Renal cortical epithelial cell (primary cell): ENCODE measurements at regions not wholly inside any gene's neighbourhood (a gene's known extent, or its start where the extent isn't known, plus 50 kb on each side); places are given as distances from the start of the nearest gene placed in this dataset.

Experiments
- DNase-seq: peaks from one replicate; pipeline ENCODE4 v3.0.0-alpha.2; 2011; ENCODE audit warnings: low read depth

DNA sequence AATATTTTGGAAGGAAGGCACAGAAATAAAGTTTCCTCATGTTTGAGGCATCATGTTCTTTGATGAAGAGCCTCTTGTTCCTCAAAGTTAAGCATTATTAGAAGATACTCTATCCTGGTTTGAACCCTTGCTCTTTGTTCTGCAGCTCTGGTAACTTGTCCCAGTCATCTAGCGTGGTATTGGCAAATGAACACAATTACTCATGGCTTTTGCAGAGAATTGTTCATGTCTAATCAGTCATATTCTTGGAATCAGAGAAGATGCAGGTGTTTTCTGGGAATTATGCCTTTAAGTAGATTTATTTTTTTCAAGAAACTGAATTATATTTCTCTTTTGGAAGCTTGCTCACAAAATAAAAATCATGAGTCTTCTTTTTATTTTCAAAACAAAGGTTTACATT is 52.9 kb upstream of the HPGDS start:
- DNase-seq, result peak; percentile 32

DNA sequence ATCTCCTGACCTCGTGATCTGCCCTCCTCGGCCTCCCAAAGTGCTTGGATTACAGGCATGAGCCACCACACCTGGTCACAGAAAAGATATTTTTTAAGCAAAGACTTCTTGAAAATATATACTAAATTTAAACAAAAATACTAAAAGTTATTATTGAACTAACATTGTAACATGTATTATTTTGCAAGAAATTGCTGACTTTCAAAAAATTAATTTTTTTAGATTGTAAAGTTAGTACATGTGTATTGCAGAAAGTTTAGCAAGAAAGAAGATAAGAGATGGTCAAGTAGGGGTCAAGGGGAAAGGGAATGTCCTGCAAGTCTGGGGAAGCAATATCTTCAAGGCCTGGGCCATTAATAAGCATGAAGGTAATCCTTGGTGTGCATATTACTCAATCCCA is 54.3 kb upstream of the HPGDS start:
- DNase-seq, result no peak

DNA sequence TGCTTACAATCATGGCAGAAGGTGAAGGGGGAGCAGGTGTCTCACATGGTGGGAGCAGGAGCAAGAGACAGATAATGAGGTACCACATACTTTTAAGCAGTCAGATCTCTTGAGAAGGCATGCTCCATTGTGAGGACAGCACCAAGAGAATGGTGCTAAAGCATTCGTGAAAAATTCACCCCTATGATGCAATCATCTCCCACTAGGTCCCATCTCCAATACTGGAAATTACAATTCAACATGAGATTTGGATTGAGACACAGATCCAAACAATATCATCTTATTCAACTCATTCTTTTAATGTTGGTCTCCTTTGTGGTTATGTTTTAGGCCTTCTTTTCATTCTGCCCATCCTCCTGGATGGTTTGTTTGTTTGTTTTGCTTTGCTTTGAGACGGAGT is 54.1 kb upstream of the PDLIM5 start:
- no peak for DNase-seq

DNA sequence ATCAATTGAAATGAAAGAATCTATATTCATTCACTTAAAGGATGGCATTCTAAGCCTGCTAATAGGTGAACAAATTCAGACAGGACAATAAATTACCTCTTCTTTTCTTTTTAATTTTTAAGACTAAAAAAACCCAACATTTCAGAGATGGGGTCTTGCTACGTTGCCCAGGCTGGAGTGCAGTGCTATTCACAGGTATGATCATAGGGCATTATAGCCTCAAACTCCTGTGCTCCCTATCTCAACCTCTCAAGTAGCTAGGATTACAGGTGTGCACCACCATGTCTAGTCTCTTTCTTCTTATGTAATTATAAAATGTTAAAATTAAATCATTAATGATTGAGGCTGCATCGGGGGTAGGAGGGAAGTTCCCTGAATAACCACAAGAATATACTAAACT is 52.5 kb upstream of the PDLIM5 start:
- DNase-seq, result no peak

DNA sequence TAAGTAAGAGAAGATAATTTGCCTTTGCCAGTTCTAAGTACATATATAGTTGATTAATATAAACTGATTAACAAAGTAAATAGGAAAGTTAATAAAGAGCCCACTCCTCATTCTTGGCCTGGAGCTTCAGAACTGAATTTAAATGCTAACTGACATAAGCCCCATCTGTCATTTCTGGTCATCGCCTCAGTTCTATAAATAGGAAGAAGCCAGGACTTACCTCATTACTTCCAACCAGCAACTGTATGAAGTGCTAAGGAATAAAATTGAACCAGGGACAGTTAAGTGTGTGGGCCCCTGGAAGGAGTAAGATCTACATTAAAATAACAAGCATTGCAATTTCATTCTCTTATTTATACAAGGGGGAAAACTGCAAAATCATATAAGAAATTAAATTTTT is 52.0 kb upstream of the PDLIM5 start:
- DNase-seq, result no peak

DNA sequence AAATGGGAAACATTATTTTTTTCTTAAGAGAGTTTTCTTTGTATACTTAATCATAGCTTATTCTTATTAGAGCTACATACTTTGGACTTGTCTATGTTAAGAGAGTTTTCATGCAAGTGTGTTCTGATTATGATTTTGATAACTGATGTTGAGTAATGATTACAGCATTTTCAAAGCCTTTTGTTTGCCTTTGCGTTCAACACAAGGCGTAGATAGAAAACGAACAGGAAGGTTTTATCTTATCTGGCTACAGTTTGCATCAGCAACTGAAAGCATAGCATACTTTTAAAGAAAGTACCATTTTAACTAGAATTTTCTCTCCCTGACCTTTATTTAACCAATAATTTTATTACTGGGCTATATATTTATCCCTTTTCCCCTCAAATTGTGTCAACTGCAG is 51.6 kb upstream of the PDLIM5 start:
- DNase-seq, result no peak
